GM12865 (cell line): ENCODE measurements at regions not wholly inside any gene's neighbourhood (a gene's known extent, or its start where the extent isn't known, plus 50 kb on each side); places are given as distances from the start of the nearest gene placed in this dataset.
A peak's percentile ranks its signal among the peaks of the same experiment; 100 is the strongest.

ENCODE experiments used
- DNase-seq: peaks from one replicate; pipeline ENCODE4 v3.0.0; 2010; ENCODE audit warnings: low read depth
- H3K4me3 ChIP-seq: 2 replicates; pipeline ENCODE4 v1.5.1; 2011; ENCODE audit warnings: mild to moderate bottlenecking, low read depth, low read length, control low read depth
- TF ChIP-seq, protein P1 (sequence below): IDR thresholded peaks from 2 replicates; pipeline ENCODE4 v1.5.1; 2011; ENCODE audit warnings: low read length, control low read depth, low read depth, inconsistent platforms; ENCODE audit not compliant: insufficient read depth; ENCODE audit errors: missing control alignments

DNA sequence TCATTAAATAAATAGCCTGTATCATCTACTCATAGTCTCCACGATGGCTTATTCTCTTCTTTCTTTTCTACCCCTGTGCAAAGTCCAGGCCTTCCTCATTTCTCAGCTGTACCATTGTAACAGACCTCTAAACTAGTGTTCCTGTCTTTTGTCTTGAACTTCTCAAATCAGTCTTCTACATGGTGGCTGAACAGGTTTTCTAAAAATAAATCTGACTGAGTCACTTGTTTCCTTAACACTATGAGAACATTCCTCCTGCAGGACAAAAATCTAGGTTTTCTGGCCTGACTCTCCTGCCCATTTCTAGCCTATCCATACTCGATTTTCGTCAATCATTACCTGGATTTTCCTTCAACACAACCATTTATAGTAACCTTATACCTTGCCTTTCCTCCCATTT, 1080.8 kb upstream of the TENM4 start:
- H3K4me3 ChIP-seq = no peak overlapping the region
- DNase-seq = no peak
- TF ChIP-seq, protein P1, sequence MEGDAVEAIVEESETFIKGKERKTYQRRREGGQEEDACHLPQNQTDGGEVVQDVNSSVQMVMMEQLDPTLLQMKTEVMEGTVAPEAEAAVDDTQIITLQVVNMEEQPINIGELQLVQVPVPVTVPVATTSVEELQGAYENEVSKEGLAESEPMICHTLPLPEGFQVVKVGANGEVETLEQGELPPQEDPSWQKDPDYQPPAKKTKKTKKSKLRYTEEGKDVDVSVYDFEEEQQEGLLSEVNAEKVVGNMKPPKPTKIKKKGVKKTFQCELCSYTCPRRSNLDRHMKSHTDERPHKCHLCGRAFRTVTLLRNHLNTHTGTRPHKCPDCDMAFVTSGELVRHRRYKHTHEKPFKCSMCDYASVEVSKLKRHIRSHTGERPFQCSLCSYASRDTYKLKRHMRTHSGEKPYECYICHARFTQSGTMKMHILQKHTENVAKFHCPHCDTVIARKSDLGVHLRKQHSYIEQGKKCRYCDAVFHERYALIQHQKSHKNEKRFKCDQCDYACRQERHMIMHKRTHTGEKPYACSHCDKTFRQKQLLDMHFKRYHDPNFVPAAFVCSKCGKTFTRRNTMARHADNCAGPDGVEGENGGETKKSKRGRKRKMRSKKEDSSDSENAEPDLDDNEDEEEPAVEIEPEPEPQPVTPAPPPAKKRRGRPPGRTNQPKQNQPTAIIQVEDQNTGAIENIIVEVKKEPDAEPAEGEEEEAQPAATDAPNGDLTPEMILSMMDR = no peak

DNA sequence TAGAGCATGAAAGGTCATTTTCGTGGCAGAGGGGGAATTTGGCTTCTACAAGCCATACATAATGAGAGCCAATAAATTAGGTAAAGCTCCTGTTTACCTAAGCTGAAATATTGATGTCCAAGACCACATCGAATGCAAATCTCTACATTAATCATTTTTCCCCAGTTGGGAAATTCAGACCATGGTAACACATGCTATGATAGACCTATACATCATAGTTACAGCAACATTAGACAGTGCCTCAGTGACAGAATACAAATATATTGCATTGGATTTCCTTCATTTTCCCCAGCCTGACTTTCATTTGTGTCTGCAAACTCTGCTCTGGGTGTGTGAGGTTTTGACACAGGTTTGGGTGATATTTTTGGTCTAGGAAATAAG, 1079.7 kb upstream of the TENM4 start:
- no peak for DNase-seq
- TF ChIP-seq, protein P1 = no peak
- H3K4me3 ChIP-seq = no peak overlapping the region

DNA sequence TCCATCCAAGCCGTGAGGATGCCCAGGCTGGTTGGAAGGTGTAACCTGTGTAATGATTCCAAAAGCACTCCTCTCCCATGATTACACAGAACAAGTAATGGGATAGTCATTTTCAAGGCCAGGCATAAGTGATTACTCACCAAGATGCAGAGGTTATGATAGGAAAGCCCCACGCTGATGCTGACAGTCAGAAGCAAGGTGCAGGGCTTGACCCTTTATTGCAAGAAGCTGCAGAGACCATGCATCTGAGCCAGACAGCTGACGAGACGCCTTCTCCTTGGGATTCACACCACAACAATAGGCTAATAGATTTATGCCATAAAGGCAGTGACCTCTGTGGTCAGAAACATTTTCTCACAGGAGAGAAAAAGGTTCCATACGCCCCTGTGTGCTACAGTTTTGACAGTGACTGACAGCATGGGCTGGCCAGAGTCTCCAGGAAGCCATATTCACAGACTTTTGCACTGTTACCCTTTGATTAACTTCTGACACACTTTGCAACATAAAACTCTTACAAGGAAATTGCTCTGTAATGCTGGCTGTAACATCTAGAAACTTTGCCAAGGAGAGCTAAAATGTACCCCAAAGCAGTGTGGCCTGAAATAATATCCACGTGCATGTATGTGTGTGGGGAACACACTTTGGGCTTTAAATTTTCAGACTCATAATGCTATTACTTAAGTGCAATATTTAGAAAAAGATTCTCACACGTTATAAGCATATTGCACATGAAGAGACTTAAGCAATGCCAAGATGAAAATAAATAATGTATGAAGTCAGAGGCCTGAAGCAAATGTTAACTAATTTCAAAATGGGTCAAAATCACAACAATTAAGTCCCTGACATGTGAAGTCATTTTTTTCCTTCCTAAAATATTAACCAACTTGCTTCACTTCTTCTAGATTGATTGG, 1079.0 kb upstream of the TENM4 start:
- no peak for DNase-seq
- TF ChIP-seq, protein P1 = no peak
- H3K4me3 ChIP-seq = no peak overlapping the region

DNA sequence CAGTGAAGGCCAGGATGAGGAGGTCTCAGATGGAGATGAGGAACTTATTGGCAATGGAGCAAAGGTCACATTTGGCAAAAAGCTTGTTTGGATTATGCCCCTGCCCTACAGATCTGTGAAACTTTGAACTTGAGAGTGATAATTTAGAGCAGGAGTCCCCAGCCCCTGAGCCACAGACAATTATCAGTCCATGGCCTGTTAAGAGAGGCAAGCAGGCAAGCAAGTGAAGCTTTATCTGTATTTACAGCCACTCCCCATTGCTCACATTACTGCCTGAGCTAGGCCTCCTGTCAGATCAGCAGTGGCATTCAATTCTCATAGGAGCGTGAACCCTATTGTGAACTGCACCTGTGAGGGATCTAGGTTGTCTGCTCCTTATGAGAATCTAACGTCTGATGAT, 1076.9 kb upstream of the TENM4 start:
- no peak for DNase-seq
- no peak overlapping the region for H3K4me3 ChIP-seq
- TF ChIP-seq, protein P1 = no peak

DNA sequence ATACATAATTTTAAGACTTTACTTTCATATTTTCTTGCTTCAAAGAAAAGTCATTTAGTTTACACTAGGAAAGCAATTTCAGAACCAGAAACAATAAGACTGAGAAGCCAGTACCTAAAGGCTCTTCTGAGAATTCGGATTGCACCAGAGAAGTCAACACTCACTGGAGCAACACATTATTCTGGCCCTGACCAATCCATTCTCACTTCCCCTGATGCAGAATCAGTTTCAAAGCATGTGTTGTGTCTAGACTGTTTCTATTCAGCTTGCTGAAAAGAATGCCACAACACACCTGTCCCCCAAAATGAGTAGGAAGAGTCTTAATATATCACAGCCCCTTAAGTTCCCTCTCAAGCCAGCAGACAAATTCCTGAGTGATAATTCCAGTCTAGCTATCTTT, 1074.3 kb upstream of the TENM4 start:
- no peak overlapping the region for H3K4me3 ChIP-seq
- TF ChIP-seq, protein P1 = no peak
- peak; percentile 12 for DNase-seq

DNA sequence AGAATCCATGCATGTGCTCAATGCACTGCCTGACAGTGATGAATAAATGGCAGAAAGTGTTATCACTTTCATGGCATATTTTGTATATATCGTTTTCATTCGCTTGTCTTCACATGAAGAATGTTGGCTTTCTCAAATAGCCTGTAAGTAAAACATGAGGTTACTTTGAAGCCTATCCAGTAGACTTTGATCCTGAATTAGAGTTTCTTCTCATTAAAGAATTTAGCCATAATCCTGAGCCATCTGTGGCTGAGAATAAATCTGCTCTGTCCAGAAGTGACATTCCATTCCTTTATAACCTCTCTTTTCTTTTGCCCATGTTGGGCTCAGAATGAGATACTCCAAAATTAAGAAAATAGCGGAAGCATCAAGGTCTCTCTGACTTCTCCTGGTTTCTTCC, 1071.7 kb upstream of the TENM4 start:
- TF ChIP-seq, protein P1 = no peak
- no peak for DNase-seq
- H3K4me3 ChIP-seq = no peak overlapping the region

DNA sequence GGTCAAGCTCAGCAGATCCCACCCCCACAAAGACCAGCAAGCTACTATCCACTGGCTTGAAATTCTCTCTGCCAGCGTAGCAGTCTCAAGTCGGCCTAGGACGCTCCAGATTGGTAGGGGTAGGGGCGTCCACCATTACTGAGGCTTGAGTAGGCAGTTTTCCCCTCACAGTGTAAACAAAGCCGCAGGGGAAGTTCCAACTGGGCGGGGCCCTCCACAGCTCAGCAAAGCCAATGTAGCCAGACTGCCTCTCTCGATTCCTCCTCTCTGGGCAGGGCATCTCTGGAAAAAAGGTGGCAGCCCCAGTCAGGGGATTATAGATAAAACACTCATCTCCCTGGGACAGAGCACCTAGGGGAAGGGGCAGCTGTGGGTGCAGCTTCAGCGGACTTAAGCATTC, 1064.9 kb upstream of the TENM4 start:
- no peak overlapping the region for H3K4me3 ChIP-seq
- peak; percentile 5 for DNase-seq
- TF ChIP-seq, protein P1 = no peak
